CD14-positive monocyte (primary cell): ENCODE measurements at regions not wholly inside any gene's neighbourhood (a gene's known extent, or its start where the extent isn't known, plus 50 kb on each side); places are given as distances from the start of the nearest gene placed in this dataset.

Experiments used
- DNase-seq, 3 donors: peaks; one replicate each; pipeline ENCODE4 v3.0.0-alpha.2; 2011 to 2022
- H2AFZ ChIP-seq: 2 replicates; pipeline ENCODE4 v1.6.0; 2012; ENCODE audit warnings: mild to moderate bottlenecking, low read depth, low read length, inconsistent platforms; ENCODE audit not compliant: insufficient read depth, poor library complexity, severe bottlenecking
- H3K27ac ChIP-seq, 2 donors: 1 replicate in 1 of 2; 2 replicates in 1 of 2; pipeline ENCODE4 v1.5.1; 2012 to 2013; ENCODE audit warnings: low read length in 2 of 2, control low read depth in 1 of 2, inconsistent platforms in 1 of 2, low read depth in 1 of 2, mild to moderate bottlenecking in 1 of 2
- H3K27me3 ChIP-seq, 2 donors: one replicate each; pipeline versions ENCODE4 v1.6.0 to v1.6.1; 2011 to 2013; ENCODE audit warnings: low read length in 2 of 2; ENCODE audit not compliant: control insufficient read depth in 2 of 2, insufficient read depth in 2 of 2
- H3K36me3 ChIP-seq, 2 donors: replicated peaks in 1 of 2; 1 replicate in 1 of 2; 2 replicates in 1 of 2; pipeline versions ENCODE4 v1.5.1 to v1.6.1; 2012 to 2013; ENCODE audit warnings: low read length in 2 of 2, control low read depth in 1 of 2, inconsistent platforms in 1 of 2, mild to moderate bottlenecking in 1 of 2; ENCODE audit not compliant: insufficient read depth in 2 of 2, control insufficient read depth in 1 of 2
- H3K4me1 ChIP-seq, 2 donors: 1 replicate in 1 of 2; 2 replicates in 1 of 2; pipeline versions ENCODE4 v1.5.1 to v1.6.1; 2012 to 2013; ENCODE audit warnings: low read length in 2 of 2, control low read depth in 1 of 2, inconsistent platforms in 1 of 2, mild to moderate bottlenecking in 1 of 2, moderate library complexity in 1 of 2; ENCODE audit not compliant: insufficient read depth in 2 of 2, control insufficient read depth in 1 of 2
- H3K4me2 ChIP-seq: replicated peaks from 2 replicates; pipeline ENCODE3; 2012; ENCODE audit warnings: low read length, moderate library complexity, mild to moderate bottlenecking; ENCODE audit not compliant: poor library complexity, severe bottlenecking; ENCODE audit errors: extremely low read depth
- H3K4me3 ChIP-seq, 3 experiments: fragments of 200-600 bp in 1 of 3; sonication (generic) in 1 of 3; replicated peaks in 1 of 3; 1 replicate in 2 of 3; 2 replicates in 1 of 3; pipeline ENCODE4 v1.5.1; 2011 to 2013; ENCODE audit warnings: low read length in 3 of 3, mild to moderate bottlenecking in 3 of 3, control low read depth in 2 of 3, low read depth in 2 of 3, inconsistent platforms in 1 of 3, moderate library complexity in 1 of 3
- H3K79me2 ChIP-seq: 2 replicates; pipeline ENCODE4 v1.6.0; 2012; ENCODE audit warnings: mild to moderate bottlenecking, control low read depth, inconsistent platforms, low read length, moderate library complexity; ENCODE audit not compliant: insufficient read depth
- H3K9ac ChIP-seq: 2 replicates; pipeline ENCODE4 v1.6.0; 2017; ENCODE audit warnings: low read length, mild to moderate bottlenecking; ENCODE audit not compliant: insufficient read depth, poor library complexity, severe bottlenecking
- H3K9me3 ChIP-seq, 2 donors: replicated peaks in 1 of 2; 1 replicate in 1 of 2; 2 replicates in 1 of 2; pipeline versions ENCODE4 v1.5.1 to v1.6.1; 2012 to 2013; ENCODE audit warnings: low read length in 2 of 2, control low read depth in 1 of 2; ENCODE audit not compliant: control insufficient read depth in 1 of 2, insufficient read depth in 1 of 2
- H4K20me1 ChIP-seq: 2 replicates; pipeline ENCODE4 v1.6.0; 2012; ENCODE audit warnings: mild to moderate bottlenecking, low read length, control low read depth, moderate library complexity; ENCODE audit not compliant: insufficient read depth
- H3K27ac Mint-ChIP-seq, 7 donors: one replicate each; pipeline ENCODE4 v1.8.0; 2020; ENCODE audit warnings: mild to moderate bottlenecking in 7 of 7, mixed read lengths in 7 of 7, moderate library complexity in 6 of 7, inconsistent platforms in 2 of 7
- H3K27me3 Mint-ChIP-seq, 3 donors: one replicate each; pipeline ENCODE4 v1.8.0; 2021 to 2022; ENCODE audit warnings: low read depth in 3 of 3, mild to moderate bottlenecking in 3 of 3, mixed read lengths in 3 of 3, moderate library complexity in 3 of 3, inconsistent platforms in 1 of 3
- H3K36me3 Mint-ChIP-seq, 2 donors: one replicate each; pipeline ENCODE4 v1.8.0; 2020; ENCODE audit warnings: mixed read lengths in 2 of 2, inconsistent platforms in 1 of 2, mild to moderate bottlenecking in 1 of 2
- H3K4me1 Mint-ChIP-seq: one replicate; pipeline ENCODE4 v1.8.0; 2020; ENCODE audit warnings: mild to moderate bottlenecking, mixed read lengths
- H3K4me3 Mint-ChIP-seq, 2 donors: one replicate each; pipeline ENCODE4 v1.8.0; 2020; ENCODE audit warnings: mild to moderate bottlenecking in 2 of 2, mixed read lengths in 2 of 2, moderate library complexity in 1 of 2
- H3K9me3 Mint-ChIP-seq, 7 donors: one replicate each; pipeline ENCODE4 v1.8.0; 2020 to 2022; ENCODE audit warnings: mixed read lengths in 7 of 7, mild to moderate bottlenecking in 6 of 7, moderate library complexity in 6 of 7, inconsistent platforms in 2 of 7
- WGBS: methylation state at CpG from one replicate; pipeline ENCODE4 v1.1.5; 2013; ENCODE audit warnings: missing lambda C conversion rate; ENCODE audit not compliant: insufficient coverage; 5-methylcytosine and 5-hydroxymethylcytosine counted together
- intact Hi-C, 2 donors: fragments of 100-400 bp; cut with micrococcal nuclease; formaldehyde crosslinking; loops; one replicate each; pipeline versions ENCODE4 v1.15.0 to v1.15.1; 2023
- TF ChIP-seq, protein P1 (sequence below): fragments of 200-600 bp; IDR thresholded peaks from one replicate; pipeline ENCODE4 v1.8.0; 2022; ENCODE audit warnings: antibody characterized with exemption, mild to moderate bottlenecking

DNA sequence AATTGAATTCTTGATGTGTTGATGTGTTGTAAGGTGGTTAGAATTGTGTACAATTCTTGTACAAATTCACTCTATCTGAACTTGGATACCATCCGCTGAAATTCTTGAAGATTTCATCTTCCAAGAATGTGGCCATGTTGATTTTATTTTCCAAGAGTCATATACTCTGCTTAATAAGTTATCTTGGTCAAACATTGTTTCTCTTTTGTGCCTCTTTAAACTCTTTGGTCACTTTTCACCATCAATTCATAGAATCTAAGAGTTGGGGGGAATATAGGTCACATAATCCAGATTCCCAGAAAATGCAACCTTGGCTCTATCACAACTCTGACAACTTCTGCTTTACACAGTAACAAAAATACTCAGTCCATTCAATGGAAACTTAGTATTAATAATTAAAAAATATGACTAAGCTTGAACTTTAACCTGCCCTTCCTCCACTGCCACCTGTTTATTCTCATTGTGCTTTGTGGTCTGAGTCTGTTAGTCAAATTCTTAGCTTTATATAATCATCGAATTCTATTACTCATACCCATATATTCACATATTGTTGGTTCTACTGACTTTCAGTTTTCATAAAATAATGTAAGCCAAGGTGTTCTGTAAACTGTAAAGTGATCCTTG lies 373.2 kb downstream of the LMO7 start:
- H3K4me1 ChIP-seq, result no peaks in the 10 kb centered on the region
- intact Hi-C loops, result no loop called here
- no CpG with 5 or more reads among the region's 2 CpGs for WGBS
- no peak for DNase-seq
- H3K27me3 ChIP-seq, result no peaks in the 10 kb centered on the region
- H3K36me3 ChIP-seq, result no peaks in the 10 kb centered on the region
- Mint-ChIP-seq H3K9me3 (peaks cover 0 to 2% (median 0%) of the 10 kb centered on the region in 7 donors), H3K4me1 (no peaks in the 10 kb centered on the region), H3K36me3 (no peaks in the 10 kb centered on the region), H3K27me3 (no peaks in the 10 kb centered on the region), H3K4me3 (no peak overlapping the region), H3K27ac (no peak overlapping the region)
- no peaks in the 10 kb centered on the region for H4K20me1 ChIP-seq
- no peak overlapping the region for H3K4me3 ChIP-seq
- no peaks in the 10 kb centered on the region for H3K79me2 ChIP-seq
- no peaks in the 10 kb centered on the region for H3K9me3 ChIP-seq
- TF ChIP-seq, protein P1, sequence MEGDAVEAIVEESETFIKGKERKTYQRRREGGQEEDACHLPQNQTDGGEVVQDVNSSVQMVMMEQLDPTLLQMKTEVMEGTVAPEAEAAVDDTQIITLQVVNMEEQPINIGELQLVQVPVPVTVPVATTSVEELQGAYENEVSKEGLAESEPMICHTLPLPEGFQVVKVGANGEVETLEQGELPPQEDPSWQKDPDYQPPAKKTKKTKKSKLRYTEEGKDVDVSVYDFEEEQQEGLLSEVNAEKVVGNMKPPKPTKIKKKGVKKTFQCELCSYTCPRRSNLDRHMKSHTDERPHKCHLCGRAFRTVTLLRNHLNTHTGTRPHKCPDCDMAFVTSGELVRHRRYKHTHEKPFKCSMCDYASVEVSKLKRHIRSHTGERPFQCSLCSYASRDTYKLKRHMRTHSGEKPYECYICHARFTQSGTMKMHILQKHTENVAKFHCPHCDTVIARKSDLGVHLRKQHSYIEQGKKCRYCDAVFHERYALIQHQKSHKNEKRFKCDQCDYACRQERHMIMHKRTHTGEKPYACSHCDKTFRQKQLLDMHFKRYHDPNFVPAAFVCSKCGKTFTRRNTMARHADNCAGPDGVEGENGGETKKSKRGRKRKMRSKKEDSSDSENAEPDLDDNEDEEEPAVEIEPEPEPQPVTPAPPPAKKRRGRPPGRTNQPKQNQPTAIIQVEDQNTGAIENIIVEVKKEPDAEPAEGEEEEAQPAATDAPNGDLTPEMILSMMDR, result no peak
- no peak overlapping the region for H2AFZ ChIP-seq
- H3K9ac ChIP-seq, result no peak overlapping the region
- no peak overlapping the region for H3K27ac ChIP-seq
- H3K4me2 ChIP-seq, result no peak overlapping the region

DNA sequence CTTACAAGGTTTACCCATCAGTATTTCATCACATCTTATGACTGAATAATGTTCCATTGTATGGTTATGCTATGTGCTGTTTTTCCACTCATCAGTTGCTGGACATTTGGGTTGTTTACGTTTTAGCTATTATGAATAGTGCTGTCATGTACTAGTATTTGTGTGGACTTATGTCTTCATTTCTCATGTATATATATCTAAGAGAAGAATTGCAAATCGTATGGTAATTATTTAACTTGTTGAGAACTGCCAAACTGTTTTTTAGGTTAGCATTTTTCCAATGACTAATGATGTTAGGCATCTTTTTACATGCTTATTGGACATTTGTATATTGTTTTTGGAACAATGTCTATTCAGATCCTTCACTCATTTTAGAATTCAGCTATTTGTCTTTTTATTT lies 368.3 kb downstream of the LMO7 start:
- Histone ChIP-seq H2AFZ (no peak overlapping the region), H3K27ac (no peak overlapping the region), H3K36me3 (no peaks in the 10 kb centered on the region), H3K4me2 (no peak overlapping the region), H3K79me2 (no peaks in the 10 kb centered on the region), H3K27me3 (no peaks in the 10 kb centered on the region), H3K4me3 (no peak overlapping the region), H3K9me3 (no peaks in the 10 kb centered on the region), H3K4me1 (no peaks in the 10 kb centered on the region), H3K9ac (no peak overlapping the region), H4K20me1 (no peaks in the 10 kb centered on the region)
- intact Hi-C loops, result no loop called here
- H3K4me1 Mint-ChIP-seq, result no peaks in the 10 kb centered on the region
- no peaks in the 10 kb centered on the region for H3K27me3 Mint-ChIP-seq
- WGBS, result no CpG with 5 or more reads among the region's 2 CpGs
- H3K4me3 Mint-ChIP-seq, result no peak overlapping the region
- no peak for DNase-seq
- H3K36me3 Mint-ChIP-seq, result no peaks in the 10 kb centered on the region
- TF ChIP-seq, protein P1, result no peak
- H3K9me3 Mint-ChIP-seq, result no peaks in the 10 kb centered on the region
- no peak overlapping the region for H3K27ac Mint-ChIP-seq
